K562 (cell line): ENCODE measurements at regions not wholly inside any gene's neighbourhood (a gene's known extent, or its start where the extent isn't known, plus 50 kb on each side); places are given as distances from the start of the nearest gene placed in this dataset.

ENCODE experiments used
- ATAC-seq: fragments of 200-7000 bp; cut with Tn5 transposase; 3 replicates; pipeline ENCODE4 v1.9.1; 2020; ENCODE audit warnings: moderate library complexity
- BruUV-seq: library from RNA; stranded (reverse); fragments of 400-500 nt; replicated peaks from 2 replicates; lab custom pipeline; 2021; lab: Mats Ljungman, UMichigan
- CTCF ChIA-PET: fragments of 300-600 bp; formaldehyde crosslinking; extraction: SDS; loops from one replicate; lab custom pipeline; 2021; ENCODE audit warnings: low intra/inter-chr PET ratio; lab: Yijun Ruan, JAX
- POLR2A ChIA-PET: fragments of 300-600, 350-650 bp; sonication (Branson Sonifier 250); formaldehyde crosslinking; extraction: SDS; loops from one replicate; lab custom pipeline; 2021; ENCODE audit warnings: antibody characterized with exemption, inconsistent platforms; lab: Yijun Ruan, JAX
- DNase-seq, 4 experiments: peaks; one replicate each; pipeline versions ENCODE4 v3.0.0 to v3.0.0-alpha.2; 2011 to 2018; ENCODE audit warnings: low spot score in 3 of 4, mixed read lengths in 3 of 4; ENCODE audit errors: extremely low read depth in 1 of 4
- FAIRE-seq: peaks from 2 replicates; lab custom pipeline; 2011; peaks lifted over from hg19 to GRCh38; lab: Jason Lieb, UNC
- H2AFZ ChIP-seq: 2 replicates; pipeline ENCODE4 v1.6.0; 2011; ENCODE audit warnings: low read depth, low read length, control low read depth, inconsistent platforms
- H3K27ac ChIP-seq: fragments of 200-600 bp; 3 replicates; pipeline ENCODE4 v1.8.0; 2011; ENCODE audit warnings: low read depth, mild to moderate bottlenecking, control low read depth, inconsistent platforms, low read length, moderate library complexity, mixed read lengths; ENCODE audit errors: extremely low read depth
- H3K27me3 ChIP-seq, 2 experiments: fragments of 300-600 bp in 1 of 2; 2 replicates in 1 of 2; 3 replicates in 1 of 2; pipeline versions ENCODE4 v1.6.0 to v1.8.0; 2011; ENCODE audit warnings: inconsistent platforms in 2 of 2, low read length in 2 of 2, mild to moderate bottlenecking in 1 of 2, mixed read lengths in 1 of 2, moderate library complexity in 1 of 2; ENCODE audit not compliant: control insufficient read depth in 2 of 2, insufficient read depth in 2 of 2
- H3K36me3 ChIP-seq: fragments of 300-600 bp; 3 replicates; pipeline ENCODE4 v1.8.0; 2011; ENCODE audit warnings: mild to moderate bottlenecking, low read length, inconsistent platforms; ENCODE audit not compliant: control insufficient read depth, insufficient read depth
- H3K4me1 ChIP-seq, 2 experiments: fragments of 200-600 bp in 1 of 2; replicated peaks in 1 of 2; 2 replicates in 1 of 2; 3 replicates in 1 of 2; pipeline versions ENCODE4 v1.5.1 to v1.8.0; 2011; ENCODE audit warnings: inconsistent platforms in 2 of 2, low read length in 2 of 2, mild to moderate bottlenecking in 1 of 2, mixed read lengths in 1 of 2, moderate library complexity in 1 of 2; ENCODE audit not compliant: control insufficient read depth in 2 of 2, insufficient read depth in 2 of 2
- H3K4me2 ChIP-seq: 2 replicates; pipeline ENCODE4 v1.6.1; 2011; ENCODE audit warnings: low read length, control low read depth, inconsistent platforms, mixed read lengths; ENCODE audit not compliant: insufficient read depth
- H3K4me3 ChIP-seq: fragments of 200-600 bp; sonication (generic), shearing (Covaris generic); 2 replicates; pipeline ENCODE4 v1.5.1; 2016; ENCODE audit warnings: control low read depth, inconsistent platforms
- H3K79me2 ChIP-seq: fragments of 200-600 bp; 3 replicates; pipeline ENCODE4 v1.8.0; 2011; ENCODE audit warnings: low read length, inconsistent platforms; ENCODE audit not compliant: control insufficient read depth, insufficient read depth
- H3K9ac ChIP-seq, 2 experiments: 2 replicates each; pipeline versions ENCODE4 v1.6.0 to v1.6.1; 2011; ENCODE audit warnings: low read depth in 2 of 2, low read length in 2 of 2, control low read depth in 1 of 2, inconsistent platforms in 1 of 2, mild to moderate bottlenecking in 1 of 2, mixed read lengths in 1 of 2; ENCODE audit not compliant: insufficient read depth in 1 of 2
- H3K9me1 ChIP-seq: one replicate; pipeline ENCODE4 v1.6.0; 2011; ENCODE audit warnings: inconsistent platforms, mild to moderate bottlenecking, low read length, moderate library complexity; ENCODE audit not compliant: control insufficient read depth, insufficient read depth
- H3K9me3 ChIP-seq: replicated peaks from 2 replicates; pipeline ENCODE4 v1.5.1; 2011; ENCODE audit warnings: low read depth, low read length, inconsistent platforms; ENCODE audit not compliant: control insufficient read depth, insufficient read depth
- H4K20me1 ChIP-seq: replicated peaks from 2 replicates; pipeline ENCODE4 v1.6.1; 2011; ENCODE audit warnings: low read length, inconsistent platforms, mixed read lengths; ENCODE audit not compliant: control insufficient read depth, insufficient read depth
- BMI1 ChIP-seq: fragments of 150-350 bp; IDR thresholded peaks from 2 replicates; pipeline ENCODE4 v1.6.1; 2014; ENCODE audit warnings: low read length
- CBX5 ChIP-seq: IDR thresholded peaks from 2 replicates; pipeline ENCODE4 v1.6.1; 2014; ENCODE audit warnings: low read depth, borderline replicate concordance
- E4F1 ChIP-seq: fragments of 250-450 bp; sonication (Bioruptor Pico); IDR thresholded peaks from 2 replicates; pipeline ENCODE4 v1.5.0; 2021; ENCODE audit warnings: mild to moderate bottlenecking, borderline replicate concordance
- HMBOX1 ChIP-seq: sonication (generic); IDR thresholded peaks from 2 replicates; pipeline ENCODE4 v1.6.1; 2016
- LARP7 ChIP-seq: fragments of 450-650 bp; IDR thresholded peaks from 2 replicates; pipeline ENCODE4 v1.6.1; 2016
- LEF1 ChIP-seq: fragments of 450-650 bp; IDR thresholded peaks from 2 replicates; pipeline ENCODE4 v1.6.1; 2016; ENCODE audit warnings: mild to moderate bottlenecking
- MIER1 ChIP-seq: fragments of 450-650 bp; IDR thresholded peaks from 2 replicates; pipeline ENCODE4 v1.6.1; 2016; ENCODE audit warnings: antibody characterized with exemption, mild to moderate bottlenecking, low read depth
- MLLT1 ChIP-seq, 2 experiments: fragments of 450-650 bp; IDR thresholded peaks; 2 replicates each; pipeline ENCODE4 v1.6.1; 2016
- NR2C1 ChIP-seq, 2 experiments: fragments of 450-650 bp; IDR thresholded peaks; 2 replicates each; pipeline ENCODE4 v1.6.1; 2017; ENCODE audit warnings: mild to moderate bottlenecking in 2 of 2, antibody characterized with exemption in 1 of 2, inconsistent platforms in 1 of 2, missing compliant biosample characterization in 1 of 2, missing genetic modification characterization in 1 of 2
- POLR2AphosphoS2 ChIP-seq: IDR thresholded peaks from 2 replicates; pipeline ENCODE4 v1.6.1; 2012; ENCODE audit warnings: low read length, improper control_type of control experiment
- POLR2AphosphoS5 ChIP-seq: IDR thresholded peaks from 2 replicates; pipeline ENCODE4 v1.6.1; 2011; ENCODE audit warnings: mild to moderate bottlenecking, low read depth, low read length, moderate library complexity; ENCODE audit not compliant: control insufficient read depth, insufficient read depth
- POLR2B ChIP-seq: fragments of 450-650 bp; IDR thresholded peaks from 2 replicates; pipeline ENCODE4 v1.6.1; 2018; ENCODE audit warnings: low read depth; ENCODE audit not compliant: partially characterized antibody
- RHOXF2B ChIP-seq: fragments of 250-450 bp; sonication (Bioruptor Pico); conservative IDR thresholded peaks from 2 replicates; pipeline ENCODE4 v1.5.1; 2021
- ZBTB17 ChIP-seq: fragments of 450-650 bp; formaldehyde crosslinking; IDR thresholded peaks from 2 replicates; pipeline ENCODE4 v1.4.0; 2020; ENCODE audit warnings: mild to moderate bottlenecking
- ZBTB49 ChIP-seq: sonication (generic); formaldehyde crosslinking; IDR thresholded peaks from 2 replicates; pipeline ENCODE4 v1.8.0; 2022; ENCODE audit warnings: missing genetic modification reagents, mild to moderate bottlenecking, borderline replicate concordance
- ZC3H11A ChIP-seq: IDR thresholded peaks from 2 replicates; pipeline ENCODE4 v1.6.1; 2012; ENCODE audit warnings: low read depth, low read length, improper control_type of control experiment
- ZNF282 ChIP-seq: sonication (generic); formaldehyde crosslinking; IDR thresholded peaks from 2 replicates; pipeline ENCODE4 v1.8.1; 2023; ENCODE audit warnings: missing genetic modification reagents
- WGBS: fragments of 100-300 bp; shearing (Covaris generic); methylation state at CpG from one replicate; pipeline ENCODE4 v1.1.6; 2016; ENCODE audit warnings: low coverage, mixed read lengths; ENCODE audit not compliant: insufficient coverage; ENCODE audit errors: missing lambda C conversion rate; 5-methylcytosine and 5-hydroxymethylcytosine counted together
- in situ Hi-C: fragments of 300-500 bp; cut with MboI; formaldehyde crosslinking; loops from 4 replicates; pipeline ENCODE4 v1.15.0; 2018; ENCODE audit warnings: inconsistent platforms, mixed read lengths
- intact Hi-C: fragments of 100-400 bp; cut with micrococcal nuclease; formaldehyde crosslinking; loops from 2 replicates; pipeline ENCODE4 v1.14.2; 2022

GRCh38 chr4:125526420-125526819, 211.7 kb downstream of the FAT4 start (continued):
- TF ChIP-seq LEF1, result no peak

- no peak overlapping the region for H3K27ac ChIP-seq
- WGBS, result 0% methylated on average over 1 of the region's 1 CpG
- H3K9me3 ChIP-seq, result no peaks in the 10 kb centered on the region
- DNase-seq, result no peak
- no peak overlapping the region for H3K4me2 ChIP-seq
- no peak for FAIRE-seq
- ATAC-seq, result no peak
- no peak overlapping the region for H3K9ac ChIP-seq
- intact Hi-C loops (no loop called here), in situ Hi-C loops (no loop called here)
- H3K9me1 ChIP-seq, result no peaks in the 10 kb centered on the region
- no peaks in the 10 kb centered on the region for H3K36me3 ChIP-seq
- H2AFZ ChIP-seq, result no peak overlapping the region
- BruUV-seq, result no TSS peak
- POLR2A ChIA-PET, result no interaction called here
- no peaks in the 10 kb centered on the region for H3K4me1 ChIP-seq
- H3K27me3 ChIP-seq, result no peaks in the 10 kb centered on the region
- H3K4me3 ChIP-seq, result no peak overlapping the region
- no peaks in the 10 kb centered on the region for H3K79me2 ChIP-seq
- H4K20me1 ChIP-seq, result no peaks in the 10 kb centered on the region
- CTCF ChIA-PET, result no interaction called here
- TF ChIP-seq E4F1 (no peak), CBX5 (no peak), BMI1 (no peak), MLLT1 (IDR thresholded peaks at IDR 0.05) (no peak), ZC3H11A (no peak), ZBTB49 (CRISPR knock-in tag) (no peak), MIER1 (no peak), ZNF282 (no peak), ZBTB17 (CRISPR knock-in tag) (no peak), POLR2B (no peak), NR2C1 (IDR thresholded peaks at IDR 0.05) (no peak), NR2C1 (tag; IDR thresholded peaks at IDR 0.05) (no peak), LARP7 (no peak), POLR2AphosphoS5 (no peak), RHOXF2B (CRISPR knock-in tag) (no peak), POLR2AphosphoS2 (no peak), HMBOX1 (no peak)
These were observed 212.9 kb downstream of the FAT4 start for GRCh38 chr4:125527681-125528080.
